Prostate gland (tissue), 2 donors: ENCODE measurements at regions not wholly inside any gene's neighbourhood (a gene's known extent, or its start where the extent isn't known, plus 50 kb on each side); places are given as distances from the start of the nearest gene placed in this dataset.

Source experiments
- POLR2A ChIP-seq: fragments of 450-650 bp; IDR thresholded peaks from one replicate; pipeline ENCODE4 v1.6.1; 2016; ENCODE audit warnings: antibody characterized with exemption, mild to moderate bottlenecking
- POLR2AphosphoS5 ChIP-seq: sonication (generic); formaldehyde crosslinking; IDR thresholded peaks from one replicate; pipeline ENCODE4 v1.6.1; 2017; ENCODE audit warnings: antibody characterized with exemption
- TF ChIP-seq, protein P1 (sequence below), 4 experiments: fragments of 200-600 bp in 2 of 4; fragments of 450-650 bp in 2 of 4; sonication (generic) in 2 of 4; IDR thresholded peaks; 1 replicate in 3 of 4; 2 replicates in 1 of 4; pipeline ENCODE4 v1.5.1; 2016 to 2019; ENCODE audit warnings: antibody characterized with exemption in 4 of 4, mild to moderate bottlenecking in 2 of 4, moderate library complexity in 2 of 4

DNA sequence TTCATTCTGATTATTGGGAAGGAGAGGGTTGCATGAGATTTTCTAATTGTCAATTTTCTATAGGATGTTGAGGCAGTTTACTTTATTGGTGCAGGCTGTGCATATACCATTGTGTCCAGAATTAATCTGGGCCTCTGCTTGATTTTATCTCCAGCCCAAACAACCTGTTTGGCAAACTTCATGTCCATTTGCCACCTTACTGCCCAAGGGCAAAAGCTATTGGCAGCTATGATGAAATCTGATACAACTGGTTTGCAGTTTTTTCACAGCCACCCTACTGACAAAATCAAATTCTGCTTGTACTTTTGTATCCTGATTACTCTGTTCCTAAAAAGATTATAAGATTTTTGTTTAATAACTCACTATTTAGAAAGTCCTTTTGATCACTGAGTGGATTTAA, 789.2 kb upstream of the FBXO33 start:
- TF ChIP-seq, protein P1, sequence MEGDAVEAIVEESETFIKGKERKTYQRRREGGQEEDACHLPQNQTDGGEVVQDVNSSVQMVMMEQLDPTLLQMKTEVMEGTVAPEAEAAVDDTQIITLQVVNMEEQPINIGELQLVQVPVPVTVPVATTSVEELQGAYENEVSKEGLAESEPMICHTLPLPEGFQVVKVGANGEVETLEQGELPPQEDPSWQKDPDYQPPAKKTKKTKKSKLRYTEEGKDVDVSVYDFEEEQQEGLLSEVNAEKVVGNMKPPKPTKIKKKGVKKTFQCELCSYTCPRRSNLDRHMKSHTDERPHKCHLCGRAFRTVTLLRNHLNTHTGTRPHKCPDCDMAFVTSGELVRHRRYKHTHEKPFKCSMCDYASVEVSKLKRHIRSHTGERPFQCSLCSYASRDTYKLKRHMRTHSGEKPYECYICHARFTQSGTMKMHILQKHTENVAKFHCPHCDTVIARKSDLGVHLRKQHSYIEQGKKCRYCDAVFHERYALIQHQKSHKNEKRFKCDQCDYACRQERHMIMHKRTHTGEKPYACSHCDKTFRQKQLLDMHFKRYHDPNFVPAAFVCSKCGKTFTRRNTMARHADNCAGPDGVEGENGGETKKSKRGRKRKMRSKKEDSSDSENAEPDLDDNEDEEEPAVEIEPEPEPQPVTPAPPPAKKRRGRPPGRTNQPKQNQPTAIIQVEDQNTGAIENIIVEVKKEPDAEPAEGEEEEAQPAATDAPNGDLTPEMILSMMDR (IDR thresholded peaks at IDR 0.05), result no peak
- no peak for TF ChIP-seq POLR2A
- no peak for TF ChIP-seq POLR2AphosphoS5
